Vagina (tissue), 2 donors: ENCODE measurements at regions not wholly inside any gene's neighbourhood (a gene's known extent, or its start where the extent isn't known, plus 50 kb on each side); places are given as distances from the start of the nearest gene placed in this dataset.

Source experiments
- POLR2A ChIP-seq, 2 donors: fragments of 450-650 bp; IDR thresholded peaks; one replicate each; pipeline ENCODE4 v1.6.1; 2017; ENCODE audit warnings: antibody characterized with exemption in 2 of 2, mild to moderate bottlenecking in 2 of 2, moderate library complexity in 2 of 2
- POLR2AphosphoS5 ChIP-seq, 2 donors: sonication (generic); formaldehyde crosslinking; IDR thresholded peaks; one replicate each; pipeline ENCODE4 v1.9.0; 2017; ENCODE audit warnings: antibody characterized with exemption in 2 of 2, mild to moderate bottlenecking in 2 of 2, low read depth in 1 of 2; ENCODE audit not compliant: insufficient read depth in 1 of 2
- TF ChIP-seq, protein P1 (sequence below), 3 experiments: fragments of 450-650 bp in 2 of 3; fragments of 200-600 bp in 1 of 3; sonication (generic) in 1 of 3; IDR thresholded peaks; one replicate each; pipeline ENCODE4 v1.5.1; 2017 to 2019; ENCODE audit warnings: antibody characterized with exemption in 3 of 3, mild to moderate bottlenecking in 2 of 3, moderate library complexity in 2 of 3

GRCh38 chr4:177187371-177187770 lies 122.3 kb upstream of the NEIL3 start:
- TF ChIP-seq POLR2AphosphoS5 (IDR thresholded peaks at IDR 0.05; ENCODE audit: insufficient read depth in 1 of 2, low read depth in 1 of 2) = no peak
- no peak for TF ChIP-seq POLR2A (IDR thresholded peaks at IDR 0.05)
- TF ChIP-seq, protein P1, sequence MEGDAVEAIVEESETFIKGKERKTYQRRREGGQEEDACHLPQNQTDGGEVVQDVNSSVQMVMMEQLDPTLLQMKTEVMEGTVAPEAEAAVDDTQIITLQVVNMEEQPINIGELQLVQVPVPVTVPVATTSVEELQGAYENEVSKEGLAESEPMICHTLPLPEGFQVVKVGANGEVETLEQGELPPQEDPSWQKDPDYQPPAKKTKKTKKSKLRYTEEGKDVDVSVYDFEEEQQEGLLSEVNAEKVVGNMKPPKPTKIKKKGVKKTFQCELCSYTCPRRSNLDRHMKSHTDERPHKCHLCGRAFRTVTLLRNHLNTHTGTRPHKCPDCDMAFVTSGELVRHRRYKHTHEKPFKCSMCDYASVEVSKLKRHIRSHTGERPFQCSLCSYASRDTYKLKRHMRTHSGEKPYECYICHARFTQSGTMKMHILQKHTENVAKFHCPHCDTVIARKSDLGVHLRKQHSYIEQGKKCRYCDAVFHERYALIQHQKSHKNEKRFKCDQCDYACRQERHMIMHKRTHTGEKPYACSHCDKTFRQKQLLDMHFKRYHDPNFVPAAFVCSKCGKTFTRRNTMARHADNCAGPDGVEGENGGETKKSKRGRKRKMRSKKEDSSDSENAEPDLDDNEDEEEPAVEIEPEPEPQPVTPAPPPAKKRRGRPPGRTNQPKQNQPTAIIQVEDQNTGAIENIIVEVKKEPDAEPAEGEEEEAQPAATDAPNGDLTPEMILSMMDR (IDR thresholded peaks at IDR 0.05) = no peak
